ENCODE measurements at regions not wholly inside any gene's neighbourhood (a gene's known extent, or its start where the extent isn't known, plus 50 kb on each side); places are given as distances from the start of the nearest gene placed in this dataset.

DNA sequence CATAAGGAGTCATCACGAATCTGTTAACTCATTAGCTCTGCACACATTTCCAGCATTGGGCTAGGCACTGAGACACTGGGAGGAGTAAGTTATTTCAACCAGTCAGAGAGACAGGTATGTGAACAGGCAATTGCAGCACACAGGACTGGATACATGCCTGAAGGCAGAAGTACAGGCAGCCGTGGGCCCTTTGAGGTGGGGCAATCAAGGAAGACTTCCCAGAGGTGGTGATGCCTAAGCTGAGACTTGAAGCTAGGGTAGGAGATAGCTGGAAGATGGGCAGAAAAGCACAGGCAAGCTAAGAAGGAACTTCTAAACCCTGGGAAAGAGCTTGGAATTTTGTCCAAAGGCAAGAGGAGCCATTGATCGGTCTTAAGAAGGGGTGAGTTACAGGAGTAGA lies 249.7 kb downstream of the EMX2 start:
- DNase-seq (no peak), ATAC-seq (no peak)
- H3K27ac ChIP-seq, result no peak overlapping the region
- TF ChIP-seq CTCF (IDR thresholded peaks at IDR 0.05 in 4 of 5, conservative IDR thresholded peaks at IDR 0.05 in 1 of 5) (no peak), POLR2A (IDR thresholded peaks at IDR 0.05) (no peak)
- H3K27me3 ChIP-seq, result no peaks in the 10 kb centered on the region
- in situ Hi-C loops (cut with MboI; ENCODE audit: low sequenced_read_pairs in 4 of 4) (no loop called here), intact Hi-C loops (cut with DNase I; ENCODE audit: low total_unique reads) (no loop called here)
- H3K4me3 ChIP-seq, result no peak overlapping the region
- no peaks in the 10 kb centered on the region for H3K9me3 ChIP-seq
- H3K36me3 ChIP-seq, result no peaks in the 10 kb centered on the region
- no peaks in the 10 kb centered on the region for H3K4me1 ChIP-seq

DNA sequence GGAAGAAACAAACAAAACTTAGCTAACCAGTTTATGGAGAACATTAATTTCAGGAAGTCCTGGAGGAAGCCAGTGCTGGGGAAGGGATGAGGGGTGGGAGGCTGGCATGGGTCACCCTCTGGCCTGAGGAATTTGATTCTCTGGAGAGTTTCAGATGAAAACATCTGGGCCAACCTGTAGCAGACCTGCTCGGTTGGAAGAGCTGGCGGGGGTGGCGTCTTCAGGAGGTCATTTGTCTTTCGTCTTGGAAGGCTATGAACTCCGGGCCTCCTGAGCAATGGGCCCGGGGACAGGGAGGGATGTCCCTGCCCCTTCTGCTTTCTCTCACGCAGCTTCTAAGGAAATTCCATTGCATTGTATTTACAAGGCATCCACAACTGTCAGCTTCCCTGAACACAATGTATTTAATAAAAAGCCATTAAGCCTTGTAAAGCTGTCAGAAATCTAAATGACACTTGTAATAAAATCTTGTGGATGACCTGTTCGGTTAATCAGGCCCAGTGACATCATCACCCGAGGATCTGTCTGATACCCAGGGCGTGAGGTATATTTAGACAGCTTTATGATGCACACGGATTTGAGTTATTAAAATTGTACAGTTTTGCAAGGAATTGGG lies 250.5 kb downstream of the RAB11FIP2 start:
- Histone ChIP-seq H3K4me1 (no peaks in the 10 kb centered on the region), H3K27me3 (no peaks in the 10 kb centered on the region), H3K27ac (no peak overlapping the region), H3K9me3 (no peaks in the 10 kb centered on the region), H3K4me3 (no peak overlapping the region), H3K36me3 (no peaks in the 10 kb centered on the region)
- ATAC-seq (no peak), DNase-seq (no peak)
- in situ Hi-C loops (cut with MboI; ENCODE audit: low sequenced_read_pairs in 4 of 4), result no loop called here
- intact Hi-C loops (cut with DNase I; ENCODE audit: low total_unique reads), result no loop called here
- TF ChIP-seq CTCF (IDR thresholded peaks at IDR 0.05 in 4 of 5, conservative IDR thresholded peaks at IDR 0.05 in 1 of 5) (no peak), POLR2A (IDR thresholded peaks at IDR 0.05) (no peak)

DNA sequence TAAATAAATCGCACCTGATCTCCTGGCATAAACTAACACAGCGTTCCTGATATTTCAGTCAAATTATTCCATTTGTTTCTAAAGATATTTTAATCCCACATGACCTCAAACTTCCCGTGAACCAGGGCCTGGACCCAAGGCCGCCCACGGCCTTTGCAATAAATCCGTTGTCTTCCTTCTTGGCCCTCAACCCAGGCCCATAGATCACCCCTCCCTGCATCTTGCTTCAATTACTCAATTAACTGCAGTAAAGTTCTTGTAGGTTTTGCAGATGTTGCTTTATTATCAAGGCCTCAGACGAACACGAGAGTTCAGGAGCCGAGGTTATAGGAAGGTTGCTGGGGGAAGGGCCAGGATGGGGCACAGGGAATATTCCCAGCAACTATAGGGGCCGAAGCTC lies 249.4 kb downstream of the RAB11FIP2 start:
- no peak for TF ChIP-seq POLR2A (IDR thresholded peaks at IDR 0.05)
- TF ChIP-seq CTCF (IDR thresholded peaks at IDR 0.05 in 4 of 5, conservative IDR thresholded peaks at IDR 0.05 in 1 of 5), result no peak
- no peaks in the 10 kb centered on the region for H3K4me1 ChIP-seq
- in situ Hi-C loops (cut with MboI; ENCODE audit: low sequenced_read_pairs in 4 of 4) (no loop called here), intact Hi-C loops (cut with DNase I; ENCODE audit: low total_unique reads) (no loop called here)
- no peak for DNase-seq
- ATAC-seq, result no peak
- H3K9me3 ChIP-seq, result no peaks in the 10 kb centered on the region
- no peak overlapping the region for H3K4me3 ChIP-seq
- no peaks in the 10 kb centered on the region for H3K36me3 ChIP-seq
- H3K27me3 ChIP-seq, result no peaks in the 10 kb centered on the region
- no peak overlapping the region for H3K27ac ChIP-seq

DNA sequence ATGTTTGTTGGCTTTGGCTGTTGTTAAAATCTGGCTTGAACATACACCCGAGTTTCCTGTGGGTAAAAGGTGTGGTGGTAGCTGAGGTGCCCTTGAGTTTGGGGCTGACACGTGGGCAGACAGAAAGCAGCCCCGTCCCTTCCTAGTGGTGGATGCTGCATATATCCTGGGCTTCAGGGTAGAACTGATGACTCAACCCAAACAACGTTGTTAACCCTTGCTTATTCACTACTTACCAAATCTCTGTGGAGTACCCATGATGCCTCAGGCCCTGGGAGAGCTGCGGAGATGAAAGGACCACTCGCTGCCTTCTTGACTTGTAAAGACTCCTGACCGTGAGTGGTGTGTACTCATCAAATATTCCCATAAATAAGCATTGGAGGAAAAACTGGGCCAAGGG lies 245.1 kb downstream of the RAB11FIP2 start:
- Histone ChIP-seq H3K9me3 (no peaks in the 10 kb centered on the region), H3K36me3 (no peaks in the 10 kb centered on the region), H3K4me3 (no peak overlapping the region), H3K27me3 (no peaks in the 10 kb centered on the region), H3K4me1 (no peaks in the 10 kb centered on the region), H3K27ac (no peak overlapping the region)
- DNase-seq (no peak), ATAC-seq (no peak)
- in situ Hi-C loops (cut with MboI; ENCODE audit: low sequenced_read_pairs in 4 of 4) (no loop called here), intact Hi-C loops (cut with DNase I; ENCODE audit: low total_unique reads) (no loop called here)
- TF ChIP-seq CTCF (IDR thresholded peaks at IDR 0.05 in 4 of 5, conservative IDR thresholded peaks at IDR 0.05 in 1 of 5) (no peak), POLR2A (IDR thresholded peaks at IDR 0.05) (no peak)

- DNase-seq, result no peak
- in situ Hi-C loops (cut with MboI; ENCODE audit: low sequenced_read_pairs in 4 of 4) (no loop called here), intact Hi-C loops (cut with DNase I; ENCODE audit: low total_unique reads) (no loop called here)
- Histone ChIP-seq H3K4me1 (no peaks in the 10 kb centered on the region), H3K27ac (no peak overlapping the region), H3K4me3 (no peak overlapping the region), H3K27me3 (no peaks in the 10 kb centered on the region), H3K36me3 (no peaks in the 10 kb centered on the region), H3K9me3 (no peaks in the 10 kb centered on the region)
- ATAC-seq, result no peak
- TF ChIP-seq POLR2A (IDR thresholded peaks at IDR 0.05) (no peak), CTCF (IDR thresholded peaks at IDR 0.05 in 4 of 5, conservative IDR thresholded peaks at IDR 0.05 in 1 of 5) (no peak)
Observed at GRCh38 chr10:117804470-117805011, 242.2 kb downstream of the RAB11FIP2 start.

Measured in gastrocnemius medialis (tissue), 4 donors.